Right lobe of liver (tissue), 6 donors: ENCODE measurements at regions not wholly inside any gene's neighbourhood (a gene's known extent, or its start where the extent isn't known, plus 50 kb on each side); places are given as distances from the start of the nearest gene placed in this dataset.

ENCODE experiments used
- ATAC-seq, 4 donors: fragments of 200-7000 bp; cut with Tn5 transposase; one replicate each; pipeline ENCODE4 v1.9.1; 2020; ENCODE audit warnings: mild to moderate bottlenecking in 4 of 4, moderate library complexity in 4 of 4
- DNase-seq, 3 donors: peaks; one replicate each; pipeline ENCODE4 v3.0.0-alpha.2; 2020
- H3K27ac ChIP-seq, 3 donors: fragments of 200-600 bp; one replicate each; pipeline ENCODE4 v1.8.0; 2022
- H3K27me3 ChIP-seq, 2 donors: fragments of 200-600 bp; one replicate each; pipeline ENCODE4 v1.8.0; 2022
- H3K36me3 ChIP-seq, 4 donors: fragments of 200-600 bp; sonication (generic) in 1 of 4; one replicate each; pipeline versions ENCODE4 v1.5.1 to v1.8.0; 2017 to 2022; ENCODE audit warnings: control low read depth in 1 of 4
- H3K4me1 ChIP-seq, 4 donors: fragments of 200-600 bp; sonication (generic) in 1 of 4; one replicate each; pipeline versions ENCODE4 v1.5.1 to v1.8.0; 2017 to 2022; ENCODE audit warnings: control low read depth in 1 of 4
- H3K4me3 ChIP-seq, 3 donors: fragments of 200-600 bp; one replicate each; pipeline ENCODE4 v1.8.0; 2022
- H3K9me3 ChIP-seq, 4 donors: fragments of 200-600 bp; sonication (generic) in 1 of 4; one replicate each; pipeline versions ENCODE4 v1.5.1 to v1.8.0; 2017 to 2022; ENCODE audit warnings: control low read depth in 1 of 4
- CTCF ChIP-seq, 4 donors: fragments of 200-600 bp in 3 of 4; fragments of 450-650 bp in 1 of 4; IDR thresholded peaks; one replicate each; pipeline versions ENCODE4 v1.5.1 to v1.8.0; 2016 to 2022; ENCODE audit warnings: antibody characterized with exemption in 4 of 4, mild to moderate bottlenecking in 2 of 4
- POLR2A ChIP-seq: fragments of 450-650 bp; IDR thresholded peaks from one replicate; pipeline ENCODE4 v1.6.1; 2017; ENCODE audit warnings: antibody characterized with exemption, mild to moderate bottlenecking
- WGBS: methylation state at CpG from one replicate; pipeline ENCODE4 v1.1.6; 2018; ENCODE audit warnings: low coverage, low lambda C conversion rate; ENCODE audit not compliant: insufficient coverage; ENCODE audit errors: missing lambda C conversion rate; 5-methylcytosine and 5-hydroxymethylcytosine counted together
- intact Hi-C, 2 donors: fragments of 100-400 bp; cut with DNase I; formaldehyde crosslinking; loops; one replicate each; pipeline versions ENCODE4 v1.11.2 to v1.14.1; 2022
- donor health status: DM: no; HTN: yes; CAD: no.
- donor health status: DM: no; HTN: no; CAD: no.
- donor health status: DM: no; HTN: no; CAD: no.
- donor health status: DM: no; HTN: yes; CAD: no.
- donor health status: DM: no; HTN: yes; CAD: no.

GRCh38 chr5:136665331-136665730 lies 300.0 kb upstream of the TRPC7 start:
- ATAC-seq, result no peak
- no peaks in the 10 kb centered on the region for H3K9me3 ChIP-seq
- H3K4me1 ChIP-seq, result no peaks in the 10 kb centered on the region
- TF ChIP-seq POLR2A (no peak), CTCF (IDR thresholded peaks at IDR 0.05) (no peak)
- no peak overlapping the region for H3K27ac ChIP-seq
- WGBS, result 25% methylated on average over 1 of the region's 1 CpG
- H3K4me3 ChIP-seq, result no peak overlapping the region
- no peak for DNase-seq
- H3K27me3 ChIP-seq, result no peaks in the 10 kb centered on the region
- intact Hi-C loops, result no loop called here
- H3K36me3 ChIP-seq, result no peaks in the 10 kb centered on the region

- ATAC-seq (no peak), DNase-seq (no peak)
- H3K4me1 ChIP-seq, result no peaks in the 10 kb centered on the region
- no peaks in the 10 kb centered on the region for H3K36me3 ChIP-seq
- H3K27me3 ChIP-seq, result no peaks in the 10 kb centered on the region
- H3K9me3 ChIP-seq, result no peaks in the 10 kb centered on the region
- H3K4me3 ChIP-seq, result no peak overlapping the region
- WGBS, result 49% methylated on average over 2 of the region's 2 CpGs
- H3K27ac ChIP-seq, result no peak overlapping the region
- intact Hi-C loops, result no loop called here
- TF ChIP-seq POLR2A, result no peak
- TF ChIP-seq CTCF (IDR thresholded peaks at IDR 0.05), result no peak
Measured at GRCh38 chr5:136661026-136661425, 295.7 kb upstream of the TRPC7 start.

GRCh38 chr5:136656811-136657210 lies 291.5 kb upstream of the TRPC7 start:
- H3K27ac ChIP-seq, result no peak overlapping the region
- no peak overlapping the region for H3K4me3 ChIP-seq
- H3K4me1 ChIP-seq, result no peaks in the 10 kb centered on the region
- TF ChIP-seq POLR2A, result no peak
- no peak for TF ChIP-seq CTCF (IDR thresholded peaks at IDR 0.05)
- H3K27me3 ChIP-seq, result no peaks in the 10 kb centered on the region
- no peaks in the 10 kb centered on the region for H3K36me3 ChIP-seq
- no peaks in the 10 kb centered on the region for H3K9me3 ChIP-seq
- 29% methylated on average over 4 of the region's 4 CpGs for WGBS
- DNase-seq, result no peak
- ATAC-seq, result no peak
- intact Hi-C loops, result no loop called here

GRCh38 chr5:136655468-136655867 lies 290.1 kb upstream of the TRPC7 start:
- intact Hi-C loops, result no loop called here
- Histone ChIP-seq H3K4me1 (no peaks in the 10 kb centered on the region), H3K27me3 (no peaks in the 10 kb centered on the region), H3K36me3 (no peaks in the 10 kb centered on the region), H3K4me3 (no peak overlapping the region), H3K27ac (no peak overlapping the region), H3K9me3 (no peaks in the 10 kb centered on the region)
- WGBS, result 18% methylated on average over 2 of the region's 2 CpGs
- ATAC-seq (no peak), DNase-seq (no peak)
- TF ChIP-seq CTCF (IDR thresholded peaks at IDR 0.05) (no peak), POLR2A (no peak)

GRCh38 chr5:136646915-136647314 lies 281.6 kb upstream of the TRPC7 start:
- no peaks in the 10 kb centered on the region for H3K36me3 ChIP-seq
- no peaks in the 10 kb centered on the region for H3K4me1 ChIP-seq
- DNase-seq, result no peak
- intact Hi-C loops, result no loop called here
- no peak for TF ChIP-seq CTCF (IDR thresholded peaks at IDR 0.05)
- no peak for TF ChIP-seq POLR2A
- no peak for ATAC-seq
- no peak overlapping the region for H3K27ac ChIP-seq
- WGBS, result 34% methylated on average over 2 of the region's 2 CpGs
- no peaks in the 10 kb centered on the region for H3K27me3 ChIP-seq
- no peaks in the 10 kb centered on the region for H3K9me3 ChIP-seq
- H3K4me3 ChIP-seq, result no peak overlapping the region
